WI38 (cell line): ENCODE measurements at regions not wholly inside any gene's neighbourhood (a gene's known extent, or its start where the extent isn't known, plus 50 kb on each side); places are given as distances from the start of the nearest gene placed in this dataset.

Experiments
- H3K4me3 ChIP-seq: 2 replicates; pipeline ENCODE4 v1.5.1; 2011; ENCODE audit warnings: low read depth, mild to moderate bottlenecking, control low read depth, low read length
- CTCF ChIP-seq: IDR thresholded peaks from 2 replicates; pipeline ENCODE4 v1.5.1; 2012; ENCODE audit warnings: low read depth, mild to moderate bottlenecking, control low read depth, low read length

GRCh38 chr21:24948186-24948585 is 659.1 kb downstream of the MRPL39 start:
- no peak overlapping the region for H3K4me3 ChIP-seq
- TF ChIP-seq CTCF = no peak

DNA sequence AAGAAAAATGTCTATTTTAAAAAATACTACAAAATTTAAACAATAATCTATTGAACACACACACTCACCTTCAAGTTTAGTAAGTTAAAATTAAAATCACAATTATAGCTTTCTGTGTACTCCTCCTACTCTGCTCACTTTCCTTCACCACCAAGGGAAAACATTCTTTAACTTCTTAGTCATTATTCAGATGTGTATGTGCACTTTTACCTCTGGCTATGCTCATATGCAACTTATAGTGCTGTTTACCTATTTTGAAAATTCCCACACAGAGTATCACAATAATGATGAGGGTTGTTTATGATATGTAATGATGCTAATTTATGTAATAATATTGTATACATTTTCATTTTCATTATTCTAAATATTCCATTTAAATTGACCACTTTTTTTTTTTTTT is 661.4 kb downstream of the MRPL39 start:
- no peak overlapping the region for H3K4me3 ChIP-seq
- TF ChIP-seq CTCF = no peak

GRCh38 chr21:24941316-24942185 is 665.7 kb downstream of the MRPL39 start:
- TF ChIP-seq CTCF = no peak
- H3K4me3 ChIP-seq = no peak overlapping the region

GRCh38 chr21:24939291-24939690 is 668.0 kb downstream of the MRPL39 start:
- H3K4me3 ChIP-seq = no peak overlapping the region
- no peak for TF ChIP-seq CTCF

GRCh38 chr21:24938573-24938972 is 668.7 kb downstream of the MRPL39 start:
- H3K4me3 ChIP-seq = no peak overlapping the region
- no peak for TF ChIP-seq CTCF

DNA sequence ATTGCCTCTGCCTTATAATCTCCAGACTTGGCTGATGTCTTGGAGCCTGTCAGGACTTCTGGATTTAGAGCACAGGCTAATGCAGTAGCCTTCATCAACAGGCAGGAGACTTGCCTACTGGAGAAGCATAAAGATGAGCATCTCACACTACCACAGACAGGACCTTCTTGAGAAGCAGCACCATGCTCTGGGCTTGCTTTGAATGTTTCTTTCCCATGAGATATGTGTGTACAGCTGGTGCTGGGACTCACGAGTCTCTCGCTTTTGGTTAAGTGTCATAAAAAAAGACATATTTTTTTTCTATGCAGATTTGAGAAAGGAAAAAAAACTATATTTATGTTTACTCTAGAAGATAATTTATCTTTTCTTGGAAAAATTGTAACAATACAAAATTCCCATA is 671.3 kb downstream of the MRPL39 start:
- no peak overlapping the region for H3K4me3 ChIP-seq
- no peak for TF ChIP-seq CTCF

GRCh38 chr21:24910591-24910990 is 696.7 kb downstream of the MRPL39 start:
- no peak for TF ChIP-seq CTCF
- H3K4me3 ChIP-seq = no peak overlapping the region
